IMR-90 (cell line): ENCODE measurements at regions not wholly inside any gene's neighbourhood (a gene's known extent, or its start where the extent isn't known, plus 50 kb on each side); places are given as distances from the start of the nearest gene placed in this dataset.

Experiments used
- BHLHE40 ChIP-seq: fragments of 150-350 bp; IDR thresholded peaks from 2 replicates; pipeline ENCODE4 v1.6.1; 2016; ENCODE audit warnings: mild to moderate bottlenecking, low read depth, low read length
- CEBPB ChIP-seq: IDR thresholded peaks from 2 replicates; pipeline ENCODE4 v1.6.1; 2012; ENCODE audit warnings: low read depth, low read length, improper control_type of control experiment
- CHD1 ChIP-seq: IDR thresholded peaks from 2 replicates; pipeline ENCODE4 v1.6.1; 2012; ENCODE audit warnings: low read depth, low read length, improper control_type of control experiment
- CTCF ChIP-seq: conservative IDR thresholded peaks from 2 replicates; pipeline ENCODE4 v1.5.1; 2012; ENCODE audit warnings: mild to moderate bottlenecking, low read depth, low read length, improper control_type of control experiment
- ELK1 ChIP-seq: fragments of 150-350 bp; IDR thresholded peaks from 2 replicates; pipeline ENCODE4 v1.6.1; 2016; ENCODE audit warnings: low read depth, mild to moderate bottlenecking, low read length, moderate library complexity, borderline replicate concordance
- MAFK ChIP-seq: IDR thresholded peaks from 2 replicates; pipeline ENCODE4 v1.6.1; 2012; ENCODE audit warnings: low read depth, low read length, improper control_type of control experiment
- MAZ ChIP-seq: IDR thresholded peaks from 2 replicates; pipeline ENCODE4 v1.6.1; 2012; ENCODE audit warnings: low read depth, mild to moderate bottlenecking, low read length, improper control_type of control experiment, moderate library complexity, borderline replicate concordance
- NFE2L2 ChIP-seq: fragments of 150-350 bp; IDR thresholded peaks from 2 replicates; pipeline ENCODE4 v1.6.1; 2016; ENCODE audit warnings: low read depth, mild to moderate bottlenecking, low read length
- POLR2A ChIP-seq: IDR thresholded peaks from 2 replicates; pipeline ENCODE4 v1.6.1; 2012; ENCODE audit warnings: mild to moderate bottlenecking, low read depth, low read length
- RAD21 ChIP-seq: IDR thresholded peaks from 2 replicates; pipeline ENCODE4 v1.6.1; 2012; ENCODE audit warnings: low read length, improper control_type of control experiment
- RCOR1 ChIP-seq: IDR thresholded peaks from 2 replicates; pipeline ENCODE4 v1.6.1; 2012; ENCODE audit warnings: mild to moderate bottlenecking, low read length, improper control_type of control experiment; ENCODE audit not compliant: insufficient replicate concordance
- RFX5 ChIP-seq: IDR thresholded peaks from 2 replicates; pipeline ENCODE4 v1.8.0; 2012; ENCODE audit warnings: low read depth, mild to moderate bottlenecking, low read length, moderate library complexity
- USF2 ChIP-seq: fragments of 150-350 bp; IDR thresholded peaks from 2 replicates; pipeline ENCODE4 v1.6.1; 2017; ENCODE audit warnings: mild to moderate bottlenecking, antibody characterized with exemption, low read length, low read depth

DNA sequence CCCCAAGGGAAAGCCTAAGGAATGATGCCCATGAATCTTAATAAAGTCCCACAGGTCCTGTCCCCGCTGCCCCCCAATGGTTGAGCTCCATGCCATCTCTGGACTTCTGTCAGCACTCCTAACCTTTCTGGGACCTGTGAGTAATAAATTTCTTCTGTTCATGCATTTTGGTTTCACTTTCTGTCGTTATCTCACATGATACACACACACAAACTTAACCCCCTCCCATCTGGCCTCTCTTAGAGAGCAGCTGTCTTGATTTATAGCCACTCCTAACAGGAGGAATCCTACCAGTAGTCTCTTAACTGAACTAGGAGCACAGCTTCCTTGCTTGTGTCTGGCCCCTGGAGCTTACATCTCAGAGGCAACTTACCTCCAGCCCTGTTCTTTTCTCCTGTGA lies 82.7 kb upstream of the SELENOK start:
- TF ChIP-seq POLR2A (no peak), MAFK (no peak), CTCF (no peak), BHLHE40 (no peak), CHD1 (no peak), RFX5 (no peak), NFE2L2 (no peak), MAZ (no peak), RCOR1 (no peak), ELK1 (no peak), USF2 (no peak), RAD21 (no peak), CEBPB (no peak)
